ENCODE measurements at regions not wholly inside any gene's neighbourhood (a gene's known extent, or its start where the extent isn't known, plus 50 kb on each side); places are given as distances from the start of the nearest gene placed in this dataset.

- DNase-seq: no peak
These were observed 195.3 kb upstream of the BLID start for GRCh38 chr11:122311216-122311755.

GRCh38 chr11:122310766-122311165 is 194.8 kb upstream of the BLID start:
- no peak for DNase-seq

- no peak for DNase-seq
These were observed 193.4 kb upstream of the BLID start for GRCh38 chr11:122309262-122309925.

- no peak for DNase-seq
These were observed 192.2 kb upstream of the BLID start for GRCh38 chr11:122308226-122308625.

GRCh38 chr11:122307476-122308035 is 191.5 kb upstream of the BLID start:
- DNase-seq: no peak

GRCh38 chr11:122306831-122307391 is 190.9 kb upstream of the BLID start:
- DNase-seq: no peak

GRCh38 chr11:122305426-122306320 is 189.7 kb upstream of the BLID start:
- no peak for DNase-seq

GRCh38 chr11:122304973-122305372 is 189.0 kb upstream of the BLID start:
- no peak for DNase-seq

GRCh38 chr11:122304306-122304705 is 188.3 kb upstream of the BLID start:
- no peak for DNase-seq

- no peak for DNase-seq
These were observed 178.0 kb upstream of the BLID start for GRCh38 chr11:122294041-122294440.

GRCh38 chr11:122293296-122294023 is 177.4 kb upstream of the BLID start:
- no peak for DNase-seq

- no peak for DNase-seq
These were observed 171.4 kb upstream of the BLID start for GRCh38 chr11:122287401-122287800.

GRCh38 chr11:122285070-122285988 is 169.3 kb upstream of the BLID start:
- no peak for DNase-seq

GRCh38 chr11:122280870-122281269 is 164.9 kb upstream of the BLID start:
- DNase-seq: no peak

GRCh38 chr11:122279194-122279593 is 163.2 kb upstream of the BLID start:
- DNase-seq: no peak

- DNase-seq: no peak
These were observed 161.5 kb upstream of the BLID start for GRCh38 chr11:122277493-122277892.

- DNase-seq: no peak
These were observed 160.2 kb upstream of the BLID start for GRCh38 chr11:122276221-122276620.

GRCh38 chr11:122275508-122275907 is 159.5 kb upstream of the BLID start:
- DNase-seq: no peak

- no peak for DNase-seq
These were observed 157.6 kb upstream of the BLID start for GRCh38 chr11:122273476-122274191.

GRCh38 chr11:122271745-122272144 is 155.7 kb upstream of the BLID start:
- no peak for DNase-seq

GRCh38 chr11:122271137-122271536 is 155.1 kb upstream of the BLID start:
- DNase-seq: no peak

Data from CD4-positive, alpha-beta T cell treated with Interleukin-6 for 4 hours (primary cell).